AG09319 (cell line): ENCODE measurements at regions not wholly inside any gene's neighbourhood (a gene's known extent, or its start where the extent isn't known, plus 50 kb on each side); places are given as distances from the start of the nearest gene placed in this dataset.
"Not testable (repeated sequence)": the region's sequence is repeated elsewhere in the genome, so short reads cannot be mapped to it uniquely, and the experiment has no call there.

Experiments
- DNase-seq: peaks from one replicate; pipeline ENCODE4 v3.0.0-alpha.2; 2010; ENCODE audit warnings: low read depth; ENCODE audit errors: extremely low read depth
- TF ChIP-seq, protein P1 (sequence below): IDR thresholded peaks from 2 replicates; pipeline ENCODE4 v1.5.1; 2011; ENCODE audit warnings: low read depth, mild to moderate bottlenecking, inconsistent platforms, low read length, moderate library complexity

DNA sequence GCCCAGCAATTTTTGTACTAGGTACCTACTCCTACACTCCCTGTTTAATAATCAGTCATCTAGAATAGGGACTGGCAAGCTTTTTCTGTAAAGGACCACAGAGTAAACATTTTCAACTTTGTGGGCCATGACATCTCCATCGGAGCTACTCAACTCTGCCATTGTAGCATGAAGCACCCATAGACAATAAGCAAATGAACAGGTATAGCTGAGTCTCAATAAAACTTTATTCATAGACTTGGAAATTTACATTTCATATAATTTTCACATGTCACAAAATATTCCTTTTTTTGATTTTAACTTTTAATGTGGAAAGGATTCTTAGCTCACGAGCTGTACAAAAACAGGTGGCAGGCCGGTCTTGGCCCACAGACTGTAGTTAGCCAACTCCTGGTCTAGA, 345.8 kb downstream of the SOX9 start:
- DNase-seq = no peak
- TF ChIP-seq, protein P1, sequence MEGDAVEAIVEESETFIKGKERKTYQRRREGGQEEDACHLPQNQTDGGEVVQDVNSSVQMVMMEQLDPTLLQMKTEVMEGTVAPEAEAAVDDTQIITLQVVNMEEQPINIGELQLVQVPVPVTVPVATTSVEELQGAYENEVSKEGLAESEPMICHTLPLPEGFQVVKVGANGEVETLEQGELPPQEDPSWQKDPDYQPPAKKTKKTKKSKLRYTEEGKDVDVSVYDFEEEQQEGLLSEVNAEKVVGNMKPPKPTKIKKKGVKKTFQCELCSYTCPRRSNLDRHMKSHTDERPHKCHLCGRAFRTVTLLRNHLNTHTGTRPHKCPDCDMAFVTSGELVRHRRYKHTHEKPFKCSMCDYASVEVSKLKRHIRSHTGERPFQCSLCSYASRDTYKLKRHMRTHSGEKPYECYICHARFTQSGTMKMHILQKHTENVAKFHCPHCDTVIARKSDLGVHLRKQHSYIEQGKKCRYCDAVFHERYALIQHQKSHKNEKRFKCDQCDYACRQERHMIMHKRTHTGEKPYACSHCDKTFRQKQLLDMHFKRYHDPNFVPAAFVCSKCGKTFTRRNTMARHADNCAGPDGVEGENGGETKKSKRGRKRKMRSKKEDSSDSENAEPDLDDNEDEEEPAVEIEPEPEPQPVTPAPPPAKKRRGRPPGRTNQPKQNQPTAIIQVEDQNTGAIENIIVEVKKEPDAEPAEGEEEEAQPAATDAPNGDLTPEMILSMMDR = no peak

DNA sequence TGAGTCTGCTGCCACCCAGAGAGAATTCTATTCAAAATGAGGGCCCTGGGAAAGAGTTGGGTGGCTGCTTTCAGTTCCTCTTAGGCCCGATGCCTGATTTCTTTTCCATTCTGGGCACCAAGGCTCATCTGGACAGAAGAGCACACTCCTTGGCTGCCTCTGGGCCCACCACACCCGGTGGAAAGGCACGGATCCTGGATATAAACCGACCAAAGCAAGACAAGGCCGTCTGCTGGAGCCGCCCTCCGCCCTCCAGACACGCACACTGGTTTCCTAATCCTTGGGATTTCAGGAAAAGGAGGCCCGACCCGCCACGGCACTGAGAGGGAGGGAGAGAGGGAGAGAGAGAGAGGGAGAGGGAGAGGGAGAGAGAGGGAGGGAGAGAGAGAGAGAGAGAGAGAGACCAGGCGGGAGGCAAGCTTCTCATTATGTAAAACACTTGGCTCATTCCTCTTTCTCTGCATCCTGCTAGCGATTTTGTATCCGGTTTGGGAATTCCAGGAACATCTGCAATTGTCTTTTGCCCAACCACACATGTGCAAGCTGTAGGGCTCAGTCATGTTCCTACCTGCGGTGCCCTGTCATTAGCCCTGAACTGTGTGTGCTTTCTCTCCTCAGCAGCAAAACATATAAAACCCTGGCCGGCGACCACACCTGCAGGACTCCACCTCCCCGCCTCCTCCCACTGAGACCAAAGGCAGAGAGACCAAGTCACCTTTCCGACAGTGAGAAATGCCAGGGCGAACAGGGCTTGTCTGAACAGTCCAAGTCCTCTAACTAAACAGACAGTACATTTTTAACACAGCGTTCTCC, 347.2 kb downstream of the SOX9 start:
- peak; percentile 79 for DNase-seq
- TF ChIP-seq, protein P1 = no peak

DNA sequence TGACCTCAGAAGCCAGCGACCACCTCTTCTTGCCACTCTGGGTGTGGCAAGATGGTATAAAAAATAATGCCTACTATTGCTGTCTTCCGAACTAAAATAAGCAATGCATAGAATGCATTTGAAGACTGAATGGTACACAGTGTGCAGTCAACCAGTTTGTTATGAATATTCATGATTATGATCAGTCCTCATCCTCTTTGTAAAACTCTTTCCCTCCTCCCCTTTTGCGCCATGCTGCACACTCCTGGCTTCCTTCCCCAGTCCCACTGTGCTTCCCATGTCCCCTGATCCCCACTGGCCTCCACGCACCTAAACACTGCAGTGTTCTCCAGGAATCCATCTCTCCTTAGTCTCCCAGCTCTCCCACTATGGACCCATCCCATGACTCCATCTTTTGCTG, 348.0 kb downstream of the SOX9 start:
- DNase-seq = no peak
- TF ChIP-seq, protein P1 = no peak

DNA sequence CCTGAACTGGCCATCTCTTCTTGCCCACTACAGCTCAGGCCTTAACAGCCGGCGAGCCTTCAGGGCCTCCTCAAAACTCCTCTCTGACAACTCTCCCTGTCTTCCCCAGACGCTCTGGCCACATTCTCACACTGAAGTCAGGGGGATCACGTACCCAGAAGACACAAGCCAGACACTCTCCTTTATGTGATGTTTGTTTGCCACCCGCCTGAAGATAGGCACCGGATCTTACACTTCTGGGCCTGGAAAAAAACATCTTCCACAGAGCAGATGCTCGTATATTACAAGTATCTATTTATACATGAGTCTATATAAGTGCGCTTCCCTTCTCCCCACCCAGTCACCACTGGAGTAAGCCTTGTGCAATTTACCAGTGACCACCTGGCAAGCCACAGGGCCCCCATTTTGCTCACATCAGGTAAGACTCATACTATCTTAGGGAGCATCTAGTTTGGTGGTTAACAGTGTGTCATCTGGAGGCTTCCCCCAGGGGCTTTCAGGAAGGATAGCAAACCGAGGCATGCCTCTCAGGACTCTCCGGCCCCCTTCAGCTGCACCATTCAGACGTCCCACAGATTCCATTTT, 349.4 kb downstream of the SOX9 start:
- TF ChIP-seq, protein P1 = no peak
- no peak for DNase-seq

DNA sequence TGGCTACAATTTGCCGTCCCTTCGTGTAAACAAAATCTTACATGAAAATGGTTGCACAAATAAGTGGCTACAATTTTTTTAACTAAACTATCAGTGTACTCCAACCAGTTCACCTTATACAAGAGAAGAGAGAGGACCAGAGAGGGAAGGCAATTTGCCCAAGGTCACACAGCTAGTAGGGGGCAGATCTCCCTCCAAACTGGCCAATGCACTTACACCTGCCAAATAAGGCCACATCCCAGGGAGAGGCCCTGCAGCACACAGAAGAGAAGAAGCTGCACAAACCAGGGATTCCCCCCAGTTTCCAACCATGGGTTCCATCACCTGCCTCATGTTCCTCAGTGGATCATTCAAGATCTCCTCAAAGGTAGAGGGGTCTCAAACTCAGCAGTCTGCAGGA, 349.9 kb downstream of the SOX9 start:
- TF ChIP-seq, protein P1 = no peak
- no peak for DNase-seq

DNA sequence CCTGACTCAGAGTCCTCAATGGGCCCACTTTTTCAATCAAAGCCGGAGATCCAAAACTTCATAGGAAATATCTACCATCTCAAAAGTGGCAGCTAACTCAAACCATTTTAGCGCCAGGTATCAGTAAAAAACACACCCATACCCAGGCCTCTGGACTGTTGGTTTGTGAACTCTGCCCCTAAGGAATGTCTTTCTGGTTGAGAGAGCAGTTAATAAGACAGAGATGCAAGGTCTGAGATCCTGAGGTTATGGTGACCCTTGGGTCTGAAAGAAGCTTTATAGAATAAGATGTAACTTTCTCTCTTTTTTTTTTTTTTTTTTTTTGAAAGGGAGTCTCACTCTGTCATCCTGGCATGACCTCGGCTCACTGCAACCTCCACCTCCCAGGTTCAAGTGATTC, 350.5 kb downstream of the SOX9 start:
- DNase-seq = no peak
- TF ChIP-seq, protein P1 = no peak

DNA sequence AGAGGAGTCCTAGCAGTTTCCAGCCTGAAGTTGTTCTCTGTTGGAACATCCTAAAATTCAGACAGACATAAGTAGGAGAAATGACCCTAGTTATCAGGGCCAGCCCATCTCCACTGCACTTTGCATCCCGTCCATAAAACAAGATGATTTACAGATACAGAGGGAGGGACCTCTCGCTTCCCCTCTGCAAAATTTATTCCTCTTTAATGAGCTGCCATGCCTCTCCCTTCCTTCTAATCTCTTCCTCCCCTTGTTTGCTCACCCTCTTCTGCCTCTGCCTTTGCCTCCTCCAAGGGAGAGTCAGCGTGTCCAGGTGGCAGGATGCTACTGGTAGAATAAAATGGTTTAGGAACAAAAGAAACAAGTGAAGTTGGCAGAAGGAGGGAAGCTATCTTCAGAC, 351.3 kb downstream of the SOX9 start:
- TF ChIP-seq, protein P1 = no peak
- no peak for DNase-seq

DNA sequence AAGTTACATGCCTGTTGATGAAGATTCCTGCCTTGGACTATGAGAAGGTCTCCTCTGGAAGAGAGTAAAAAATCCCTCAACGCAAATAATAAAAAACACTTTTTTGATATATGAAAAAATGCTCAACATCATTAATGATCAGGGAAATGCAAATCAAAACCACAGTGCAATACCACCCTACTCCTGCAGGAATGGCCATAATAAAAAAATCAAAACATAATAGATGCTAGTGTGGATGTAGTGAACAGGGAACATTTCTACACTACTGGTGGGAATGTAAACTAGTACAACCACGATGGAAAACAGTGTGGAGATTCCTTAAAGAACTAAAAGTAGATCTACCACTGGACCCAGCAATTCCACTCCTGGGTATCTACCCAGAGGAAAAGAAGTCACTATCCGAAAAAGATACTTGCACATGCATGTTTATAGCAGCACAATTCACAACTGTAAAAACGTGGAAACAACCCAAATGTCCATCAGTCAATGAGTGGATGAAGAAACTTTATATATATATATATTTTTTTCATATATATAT, 352.1 kb downstream of the SOX9 start:
- DNase-seq = not testable (repeated sequence)
